ENCODE measurements at regions not wholly inside any gene's neighbourhood (a gene's known extent, or its start where the extent isn't known, plus 50 kb on each side); places are given as distances from the start of the nearest gene placed in this dataset.
A peak's percentile ranks its signal among the peaks of the same experiment; 100 is the strongest.

GRCh38 chr3:72487946-72488737 lies 360.1 kb downstream of the SHQ1 start:
- Histone ChIP-seq H3K4ac (replicated peaks; ENCODE audit: insufficient read length, low read depth, low read length) (no peak overlapping the region), H3K4me3 (ENCODE audit: extremely low read depth in 1 of 4, insufficient read depth in 2 of 4, low read depth in 3 of 4, low read length in 4 of 4) (peak overlapping the region in 1 of 4 experiments; percentile 22; a peak in 2 of 8 replicates), H3K4me1 (replicated peaks in 1 of 4; ENCODE audit: control insufficient read depth in 3 of 4, insufficient read depth in 4 of 4, low read length in 3 of 4) (peaks cover 7 to 24% (median 14%) of the 10 kb centered on the region in 4 experiments), H2AK5ac (ENCODE audit: low read depth, low read length) (peak overlapping the region; percentile 78), H3K4me2 (ENCODE audit: insufficient read depth in 1 of 2, low read depth in 2 of 2, low read length in 2 of 2) (peak overlapping the region; percentile 39 to 44; a peak in 3 of 4 replicates), H3K23ac (ENCODE audit: insufficient read length) (no peak overlapping the region), H3K27ac (ENCODE audit: low read depth, low read length) (no peak overlapping the region), H2BK15ac (ENCODE audit: low read length) (peak overlapping the region; percentile 53; the same call in 1 of the 2 replicates), H3K27me3 (replicated peaks in 1 of 4; ENCODE audit: control insufficient read depth in 3 of 4, extremely low read depth in 1 of 4, insufficient read depth in 3 of 4, low read length in 3 of 4) (no peaks in the 10 kb centered on the region; a peak in 2 of 7 replicates), H4K91ac (replicated peaks; ENCODE audit: insufficient read length, low read length) (peak overlapping the region; percentile 3), H2BK12ac (ENCODE audit: low read depth, low read length) (peak overlapping the region; percentile 77), H3K79me2 (ENCODE audit: control insufficient read depth in 1 of 2, insufficient read depth in 2 of 2, low read length in 2 of 2) (no peaks in the 10 kb centered on the region), H2BK120ac (replicated peaks; ENCODE audit: low read depth, low read length) (peak overlapping the region; percentile 5), H2BK20ac (ENCODE audit: low read length) (peak overlapping the region; percentile 84), H3K14ac (ENCODE audit: insufficient read length) (no peak overlapping the region), H2BK5ac (ENCODE audit: low read depth, low read length) (peak overlapping the region; percentile 60; the same call in 1 of the 2 replicates), H3K18ac (ENCODE audit: extremely low read depth, low read length) (peak overlapping the region; percentile 73; the same call in 1 of the 2 replicates), H3K23me2 (ENCODE audit: low read depth, low read length) (no peaks in the 10 kb centered on the region), H4K5ac (ENCODE audit: insufficient read length, low read depth, low read length) (no peak overlapping the region), H4K8ac (ENCODE audit: extremely low read depth, insufficient read depth, low read length) (no peak overlapping the region), H3K56ac (replicated peaks; ENCODE audit: insufficient read length, low read depth, low read length) (no peak overlapping the region), H2AFZ (ENCODE audit: low read length) (peak overlapping the region; percentile 6; the same call in 1 of the 2 replicates), H4K20me1 (replicated peaks in 1 of 2; ENCODE audit: control insufficient read depth in 1 of 2, insufficient read depth in 2 of 2, low read length in 2 of 2) (no peaks in the 10 kb centered on the region), H3K79me1 (ENCODE audit: low read depth, low read length) (no peaks in the 10 kb centered on the region), H3K9ac (replicated peaks in 1 of 4; ENCODE audit: extremely low read depth in 1 of 4, low read depth in 3 of 4, low read length in 3 of 4) (no peak overlapping the region), H3K36me3 (ENCODE audit: control insufficient read depth in 2 of 4, insufficient read depth in 4 of 4, low read length in 3 of 4) (no peaks in the 10 kb centered on the region), H3K9me3 (ENCODE audit: insufficient read depth in 2 of 2, low read depth in 1 of 2, low read length in 1 of 2) (no peaks in the 10 kb centered on the region)
- ChIA-PET POLR2A (ENCODE audit: partially characterized antibody) (interaction anchor here (2.1 kb wide), 1 partner anchor 41 kb away, joined by 7 read pairs; no protein-coding TSS in a partner anchor), CTCF (ENCODE audit: partially characterized antibody) (interaction anchor here (0.5 to 1.6 kb wide), 8 partner anchors 10 to 759 kb away, joined by 3 to 5 read pairs (median 4); no protein-coding TSS in a partner anchor)
- 84% methylated on average over 9 of the region's 9 CpGs; no CpG with 5 or more reads in 1 of the 2 experiments for WGBS, 2 experiments (ENCODE audit: extremely low coverage in 1 of 2, insufficient coverage in 1 of 2, insufficient read length in 1 of 2, insufficient replicate concordance in 2 of 2, low coverage in 1 of 2, low lambda C conversion rate in 2 of 2, missing lambda C conversion rate in 1 of 2)
- peak; percentile 24 for FAIRE-seq
- no peak for DNase-seq (ENCODE audit: low read depth in 1 of 2, low spot score in 2 of 2)
- TF ChIP-seq EZH2 (IDR thresholded peaks at IDR 0.05; ENCODE audit: low read depth, low read length, severe bottlenecking): no peak
- TF ChIP-seq ZNF274 (IDR thresholded peaks at IDR 0.05; ENCODE audit: borderline replicate concordance, extremely low read depth, low read length): no peak
- TF ChIP-seq EP300 (IDR thresholded peaks at IDR 0.05; ENCODE audit: borderline replicate concordance in 1 of 2, low read depth in 2 of 2, low read length in 2 of 2): no peak
- no peak for TF ChIP-seq BCL11A (IDR thresholded peaks at IDR 0.05; ENCODE audit: low read depth in 2 of 2, low read length in 2 of 2)

All from H1 (cell line).